Activated naive CD4-positive, alpha-beta T cell treated with anti-CD3 and anti-CD28 coated beads, Interleukin-2, amount 50 U/mL, for 24 hours (primary cell): ENCODE measurements at regions not wholly inside any gene's neighbourhood (a gene's known extent, or its start where the extent isn't known, plus 50 kb on each side); places are given as distances from the start of the nearest gene placed in this dataset.
A peak's percentile ranks its signal among the peaks of the same experiment; 100 is the strongest.

Source experiments
- H3K27ac Mint-ChIP-seq: one replicate; pipeline ENCODE4 v1.8.0; 2021; ENCODE audit warnings: mild to moderate bottlenecking, mixed read lengths
- H3K27me3 Mint-ChIP-seq: one replicate; pipeline ENCODE4 v1.8.0; 2021; ENCODE audit warnings: mixed read lengths
- H3K36me3 Mint-ChIP-seq: one replicate; pipeline ENCODE4 v1.8.0; 2021; ENCODE audit warnings: mixed read lengths
- H3K4me1 Mint-ChIP-seq: one replicate; pipeline ENCODE4 v1.8.0; 2021; ENCODE audit warnings: mixed read lengths
- H3K4me3 Mint-ChIP-seq: one replicate; pipeline ENCODE4 v1.8.0; 2021; ENCODE audit warnings: mild to moderate bottlenecking, mixed read lengths
- H3K9me3 Mint-ChIP-seq: one replicate; pipeline ENCODE4 v1.8.0; 2021; ENCODE audit warnings: mixed read lengths

GRCh38 chr20:3354247-3354646 lies 53.2 kb downstream of the DNAAF9 start:
- Mint-ChIP-seq H3K36me3 (no peaks in the 10 kb centered on the region), H3K27ac (no peak overlapping the region), H3K4me3 (no peak overlapping the region), H3K9me3 (no peaks in the 10 kb centered on the region), H3K27me3 (no peaks in the 10 kb centered on the region), H3K4me1 (no peaks in the 10 kb centered on the region)

- H3K4me3 Mint-ChIP-seq = no peak overlapping the region
- no peaks in the 10 kb centered on the region for H3K27me3 Mint-ChIP-seq
- H3K9me3 Mint-ChIP-seq = no peaks in the 10 kb centered on the region
- H3K27ac Mint-ChIP-seq = no peak overlapping the region
- no peaks in the 10 kb centered on the region for H3K36me3 Mint-ChIP-seq
- no peaks in the 10 kb centered on the region for H3K4me1 Mint-ChIP-seq
These were observed 53.8 kb downstream of the DNAAF9 start for GRCh38 chr20:3353646-3354045.

DNA sequence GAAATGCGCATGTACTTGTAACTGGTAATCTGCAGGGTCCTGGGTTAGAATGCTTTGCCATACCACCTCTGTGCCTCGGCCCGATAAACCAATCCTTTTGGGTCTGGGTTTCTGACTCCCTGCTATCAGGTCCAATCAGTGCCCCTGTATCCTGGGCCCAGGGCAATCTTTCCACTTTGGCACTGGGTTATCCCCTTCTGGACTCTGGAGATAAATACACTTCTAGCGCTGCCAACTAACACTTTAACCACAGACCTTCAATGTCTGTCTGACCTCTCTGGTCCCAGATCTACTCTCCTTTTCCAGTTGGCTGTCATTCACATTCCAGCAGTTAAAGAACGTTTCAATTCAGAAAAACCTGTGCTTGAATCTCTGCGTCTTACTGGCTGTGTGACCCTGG lies 55.3 kb downstream of the DNAAF9 start:
- Mint-ChIP-seq H3K9me3 (no peaks in the 10 kb centered on the region), H3K27me3 (no peaks in the 10 kb centered on the region), H3K36me3 (peaks cover under 1% of the 10 kb centered on the region), H3K27ac (no peak overlapping the region), H3K4me1 (no peaks in the 10 kb centered on the region), H3K4me3 (no peak overlapping the region)

- no peaks in the 10 kb centered on the region for H3K4me1 Mint-ChIP-seq
- H3K27me3 Mint-ChIP-seq = no peaks in the 10 kb centered on the region
- H3K27ac Mint-ChIP-seq = no peak overlapping the region
- H3K9me3 Mint-ChIP-seq = no peaks in the 10 kb centered on the region
- H3K4me3 Mint-ChIP-seq = no peak overlapping the region
- H3K36me3 Mint-ChIP-seq = peaks cover 8% of the 10 kb centered on the region
These were observed 57.0 kb downstream of the DNAAF9 start for GRCh38 chr20:3350422-3350821.

GRCh38 chr20:3349786-3350185 lies 57.7 kb downstream of the DNAAF9 start:
- no peak overlapping the region for H3K4me3 Mint-ChIP-seq
- peaks cover 8% of the 10 kb centered on the region for H3K36me3 Mint-ChIP-seq
- H3K9me3 Mint-ChIP-seq = no peaks in the 10 kb centered on the region
- H3K27ac Mint-ChIP-seq = no peak overlapping the region
- no peaks in the 10 kb centered on the region for H3K27me3 Mint-ChIP-seq
- H3K4me1 Mint-ChIP-seq = no peaks in the 10 kb centered on the region

- peaks cover 14% of the 10 kb centered on the region for H3K36me3 Mint-ChIP-seq
- no peaks in the 10 kb centered on the region for H3K27me3 Mint-ChIP-seq
These were observed 64.7 kb downstream of the DNAAF9 start for GRCh38 chr20:3342766-3343165.

GRCh38 chr20:3340443-3340842 lies 67.0 kb downstream of the DNAAF9 start:
- H3K4me1 Mint-ChIP-seq = no peaks in the 10 kb centered on the region
- H3K36me3 Mint-ChIP-seq = peaks cover 10% of the 10 kb centered on the region
- H3K4me3 Mint-ChIP-seq = no peak overlapping the region
- no peak overlapping the region for H3K27ac Mint-ChIP-seq
- H3K27me3 Mint-ChIP-seq = no peaks in the 10 kb centered on the region
- H3K9me3 Mint-ChIP-seq = no peaks in the 10 kb centered on the region

More at GRCh38 chr20:3342766-3343165, 64.7 kb downstream of the DNAAF9 start:
- no peak overlapping the region for H3K4me3 Mint-ChIP-seq
- no peaks in the 10 kb centered on the region for H3K4me1 Mint-ChIP-seq
- no peaks in the 10 kb centered on the region for H3K9me3 Mint-ChIP-seq
- no peak overlapping the region for H3K27ac Mint-ChIP-seq

DNA sequence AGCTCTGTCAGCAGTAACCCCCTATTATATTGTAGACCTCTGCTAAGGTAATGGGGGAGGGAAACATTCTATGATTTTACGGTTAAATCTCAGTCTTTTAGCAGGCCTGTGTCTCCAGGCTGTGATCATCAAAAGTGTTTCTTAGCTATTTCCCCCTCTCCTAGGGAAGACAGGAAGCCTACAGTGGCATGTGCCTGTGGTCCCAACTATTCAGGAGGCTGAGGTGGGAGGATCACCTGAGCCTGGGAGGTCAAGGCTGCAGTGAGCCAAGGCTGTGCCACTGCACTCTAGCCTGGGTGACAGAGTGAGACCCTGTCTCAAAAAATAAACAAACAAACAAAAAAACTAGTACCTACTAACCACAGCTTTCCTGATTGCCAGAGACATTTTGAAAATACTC lies 67.9 kb downstream of the DNAAF9 start:
- Mint-ChIP-seq H3K27me3 (no peaks in the 10 kb centered on the region), H3K27ac (no peak overlapping the region), H3K9me3 (no peaks in the 10 kb centered on the region), H3K4me1 (no peaks in the 10 kb centered on the region), H3K4me3 (no peak overlapping the region), H3K36me3 (peaks cover 10% of the 10 kb centered on the region)

DNA sequence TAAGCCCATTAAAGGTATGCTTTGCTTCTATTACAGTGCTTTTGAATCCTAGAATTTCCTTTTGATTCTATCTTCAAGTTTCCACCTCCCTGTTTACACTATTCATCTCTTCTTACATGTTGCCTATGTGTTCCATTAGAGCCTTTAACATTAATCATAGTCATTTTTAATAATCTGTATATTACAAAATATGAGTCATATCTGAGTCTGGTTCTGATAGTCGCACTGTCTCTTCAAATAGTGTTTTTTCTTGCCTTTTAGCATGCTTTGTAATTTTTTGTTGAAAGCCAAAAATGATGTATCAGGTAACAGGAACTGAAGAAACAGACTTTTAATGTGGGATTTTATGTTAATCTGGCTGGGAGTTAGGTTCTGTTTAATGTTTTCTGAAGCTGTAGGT lies 68.4 kb downstream of the DNAAF9 start:
- Mint-ChIP-seq H3K9me3 (no peaks in the 10 kb centered on the region), H3K4me1 (no peaks in the 10 kb centered on the region), H3K4me3 (no peak overlapping the region), H3K36me3 (peaks cover 10% of the 10 kb centered on the region), H3K27me3 (no peaks in the 10 kb centered on the region), H3K27ac (no peak overlapping the region)

GRCh38 chr20:3334156-3334943 lies 73.1 kb downstream of the DNAAF9 start:
- Mint-ChIP-seq H3K27ac (no peak overlapping the region), H3K27me3 (no peaks in the 10 kb centered on the region), H3K4me1 (peaks cover 14% of the 10 kb centered on the region), H3K9me3 (no peaks in the 10 kb centered on the region), H3K4me3 (no peak overlapping the region), H3K36me3 (peaks cover 6% of the 10 kb centered on the region)

DNA sequence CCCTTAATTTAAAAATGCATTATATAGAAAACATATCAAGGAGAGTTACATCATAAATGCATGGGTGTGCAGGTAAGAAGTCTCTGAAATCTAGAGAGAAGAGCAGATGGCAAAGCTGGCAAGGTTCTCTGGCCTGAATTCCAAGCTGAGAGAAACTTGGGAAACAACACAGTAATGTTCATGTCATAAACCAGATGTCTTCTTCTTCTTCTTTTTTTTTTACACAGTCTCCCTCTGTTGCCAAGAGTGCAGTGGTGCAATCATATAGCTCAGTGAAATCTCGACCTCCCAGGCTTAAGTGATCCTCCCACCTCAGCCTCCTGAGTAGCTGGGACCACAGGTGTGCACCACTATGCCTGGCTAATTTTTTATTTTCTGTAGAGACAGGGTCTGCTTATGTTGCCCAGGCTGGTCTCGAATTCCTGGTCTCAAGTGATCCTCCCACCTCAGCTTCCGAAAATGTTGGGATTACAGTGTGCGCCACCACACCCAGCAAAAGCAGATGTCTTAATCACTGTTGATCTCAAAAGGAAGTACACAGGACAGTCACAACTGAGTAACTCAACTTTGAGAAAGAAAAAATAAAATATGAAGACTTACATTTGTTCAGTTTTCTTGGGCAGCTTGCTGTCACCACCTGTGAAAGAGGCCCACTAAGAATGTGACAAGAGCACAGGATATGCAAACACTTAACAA lies 77.3 kb downstream of the DNAAF9 start:
- H3K9me3 Mint-ChIP-seq = no peaks in the 10 kb centered on the region

DNA sequence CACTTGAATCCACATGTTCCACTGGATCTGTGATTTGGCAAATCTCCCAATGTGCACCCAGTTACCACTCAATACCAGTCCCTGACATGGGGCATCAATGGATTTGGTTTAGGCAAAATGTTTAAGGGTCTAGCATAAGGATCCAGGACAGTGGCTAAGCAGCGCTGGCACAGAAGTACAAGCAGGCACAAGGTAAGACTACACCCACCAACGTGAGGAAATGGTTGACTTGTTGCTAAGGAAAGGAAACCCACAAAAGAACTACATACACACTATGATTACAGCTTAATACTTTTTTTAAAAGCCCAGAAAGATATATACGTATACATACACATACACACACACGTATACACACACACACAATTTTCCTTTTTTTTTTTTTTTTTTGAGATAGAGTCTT lies 79.0 kb downstream of the DNAAF9 start:
- no peak overlapping the region for H3K27ac Mint-ChIP-seq
- H3K27me3 Mint-ChIP-seq = no peaks in the 10 kb centered on the region
- H3K36me3 Mint-ChIP-seq = no peaks in the 10 kb centered on the region
- peaks cover 39% of the 10 kb centered on the region for H3K4me1 Mint-ChIP-seq
- H3K4me3 Mint-ChIP-seq = peak overlapping the region; percentile 9
- H3K9me3 Mint-ChIP-seq = no peaks in the 10 kb centered on the region

More for the DNA sequence above, 77.3 kb downstream of the DNAAF9 start:
- H3K4me3 Mint-ChIP-seq = no peak overlapping the region
- no peaks in the 10 kb centered on the region for H3K27me3 Mint-ChIP-seq
- H3K36me3 Mint-ChIP-seq = no peaks in the 10 kb centered on the region
- H3K27ac Mint-ChIP-seq = no peak overlapping the region
- H3K4me1 Mint-ChIP-seq = peaks cover 36% of the 10 kb centered on the region

DNA sequence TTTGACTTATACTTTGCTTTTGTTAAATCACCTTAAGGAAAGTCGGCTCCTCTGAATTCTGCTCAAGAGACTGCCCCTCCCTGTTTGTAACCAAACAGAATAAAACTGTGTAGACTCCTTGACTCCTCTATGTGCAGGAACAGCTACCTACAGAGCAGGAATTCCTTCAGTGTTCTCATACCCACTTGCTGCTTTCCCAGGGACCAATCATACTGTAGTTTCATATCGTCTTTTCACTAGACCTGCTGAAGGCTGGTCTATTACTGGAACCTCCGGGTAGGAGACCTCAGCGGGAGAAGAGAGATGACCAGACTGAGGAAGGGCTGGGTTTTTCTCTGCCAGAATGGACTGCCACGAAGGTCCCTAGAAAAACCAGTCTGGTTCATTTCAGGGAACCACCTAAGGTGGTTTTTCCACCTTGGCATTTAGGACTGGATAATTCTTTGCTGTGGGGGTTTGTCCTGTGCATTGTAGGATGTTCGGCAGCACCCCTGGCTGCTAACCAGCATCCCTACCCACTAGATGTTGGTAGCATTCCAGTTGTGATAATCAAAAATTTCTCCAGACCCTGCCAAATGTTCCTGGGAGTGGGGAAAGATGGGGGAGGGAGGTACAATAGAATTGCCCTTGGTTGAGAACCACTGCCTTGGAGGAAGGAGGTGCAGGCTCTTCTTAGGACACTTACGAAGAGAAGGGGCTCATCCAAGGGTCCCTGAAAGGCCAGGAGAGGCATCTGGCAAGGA lies 80.5 kb downstream of the DNAAF9 start:
- Mint-ChIP-seq H3K27me3 (no peaks in the 10 kb centered on the region), H3K36me3 (peaks cover 3% of the 10 kb centered on the region), H3K27ac (no peak overlapping the region), H3K9me3 (no peaks in the 10 kb centered on the region), H3K4me3 (no peak overlapping the region), H3K4me1 (peaks cover 40% of the 10 kb centered on the region)

- H3K27ac Mint-ChIP-seq = no peak overlapping the region
- no peaks in the 10 kb centered on the region for H3K9me3 Mint-ChIP-seq
These were observed 81.6 kb downstream of the DNAAF9 start for GRCh38 chr20:3325864-3326263.

DNA sequence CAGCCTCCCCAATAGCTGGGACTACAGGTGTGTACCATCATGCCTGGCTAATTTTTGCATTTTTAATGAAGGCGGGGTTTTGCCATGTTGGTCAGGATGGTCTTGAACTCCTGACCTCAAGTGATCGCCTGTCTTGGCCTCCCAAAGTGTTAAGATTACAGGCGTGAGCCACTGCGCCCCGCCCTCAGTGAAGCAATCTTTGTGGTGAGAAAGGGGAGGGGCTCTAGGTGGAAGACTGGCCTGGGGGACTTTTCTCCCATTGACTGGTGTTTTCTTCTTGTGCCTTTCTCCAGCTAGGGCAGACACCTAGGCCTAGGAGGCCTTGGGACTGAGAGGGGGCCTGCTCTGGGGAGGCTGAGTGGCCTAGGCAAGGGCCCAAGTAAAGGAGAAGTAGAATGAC lies 84.1 kb downstream of the DNAAF9 start:
- Mint-ChIP-seq H3K36me3 (peaks cover 3% of the 10 kb centered on the region), H3K4me1 (peaks cover 17% of the 10 kb centered on the region), H3K9me3 (no peaks in the 10 kb centered on the region), H3K27ac (no peak overlapping the region), H3K27me3 (no peaks in the 10 kb centered on the region), H3K4me3 (no peak overlapping the region)

More at GRCh38 chr20:3325864-3326263, 81.6 kb downstream of the DNAAF9 start:
- no peak overlapping the region for H3K4me3 Mint-ChIP-seq
- peaks cover 3% of the 10 kb centered on the region for H3K36me3 Mint-ChIP-seq
- H3K4me1 Mint-ChIP-seq = peaks cover 38% of the 10 kb centered on the region
- H3K27me3 Mint-ChIP-seq = no peaks in the 10 kb centered on the region
